ACHN (cell line): ENCODE measurements at regions not wholly inside any gene's neighbourhood (a gene's known extent, or its start where the extent isn't known, plus 50 kb on each side); places are given as distances from the start of the nearest gene placed in this dataset.
A peak's percentile ranks its signal among the peaks of the same experiment; 100 is the strongest.
"Not testable (repeated sequence)": the region's sequence is repeated elsewhere in the genome, so short reads cannot be mapped to it uniquely, and the experiment has no call there.

Experiments
- DNase-seq: peaks from one replicate; pipeline ENCODE4 v3.0.0-alpha.2; 2015
- in situ Hi-C: cut with HindIII; loops from 2 replicates; pipeline ENCODE4 v1.10.0; 2017; ENCODE audit warnings: low sequenced_read_pairs, low pct_ligation_motif_present, low pct_unique_long_range_greater_than_20kb

- in situ Hi-C loops, result no loop called here
These were observed 786.8 kb downstream of the TSN start for GRCh38 chr2:122542236-122542635.

GRCh38 chr2:122542646-122543045 is 787.2 kb downstream of the TSN start:
- in situ Hi-C loops, result no loop called here

More at GRCh38 chr2:122542236-122542635, 786.8 kb downstream of the TSN start:
- no peak for DNase-seq

GRCh38 chr2:122543815-122544214 is 788.4 kb downstream of the TSN start:
- in situ Hi-C loops, result no loop called here

More at GRCh38 chr2:122542646-122543045, 787.2 kb downstream of the TSN start:
- no peak for DNase-seq

GRCh38 chr2:122545821-122546220 is 790.4 kb downstream of the TSN start:
- in situ Hi-C loops, result no loop called here
- DNase-seq, result no peak

More at GRCh38 chr2:122543815-122544214, 788.4 kb downstream of the TSN start:
- no peak for DNase-seq

GRCh38 chr2:122562775-122563174 is 807.3 kb downstream of the TSN start:
- in situ Hi-C loops, result no loop called here
- no peak for DNase-seq

- in situ Hi-C loops, result no loop called here
- no peak for DNase-seq
These were observed 808.3 kb downstream of the TSN start for GRCh38 chr2:122563781-122564180.

GRCh38 chr2:122564843-122565242 is 809.4 kb downstream of the TSN start:
- DNase-seq, result no peak
- in situ Hi-C loops, result no loop called here

- in situ Hi-C loops, result no loop called here
- DNase-seq, result no peak
These were observed 809.9 kb downstream of the TSN start for GRCh38 chr2:122565364-122565763.

- in situ Hi-C loops, result no loop called here
These were observed 815.2 kb downstream of the TSN start for GRCh38 chr2:122570641-122571040.

GRCh38 chr2:122571471-122571870 is 816.0 kb downstream of the TSN start:
- in situ Hi-C loops, DNase-seq: not testable (repeated sequence)

More at GRCh38 chr2:122570641-122571040, 815.2 kb downstream of the TSN start:
- no peak for DNase-seq

- DNase-seq, result no peak
- in situ Hi-C loops, result no loop called here
These were observed 819.6 kb downstream of the TSN start for GRCh38 chr2:122575076-122575475.

GRCh38 chr2:122583159-122583917 is 827.9 kb downstream of the TSN start:
- DNase-seq, result no peak
- in situ Hi-C loops, result no loop called here

- in situ Hi-C loops, result no loop called here
- DNase-seq, result no peak
These were observed 835.1 kb downstream of the TSN start for GRCh38 chr2:122590524-122590923.

- no peak for DNase-seq
- in situ Hi-C loops, result no loop called here
These were observed 839.6 kb downstream of the TSN start for GRCh38 chr2:122595065-122595464.

GRCh38 chr2:122596598-122596997 is 841.1 kb downstream of the TSN start:
- DNase-seq, result no peak
- in situ Hi-C loops, result no loop called here

- no peak for DNase-seq
- in situ Hi-C loops, result no loop called here
These were observed 843.3 kb downstream of the TSN start for GRCh38 chr2:122598784-122599183.

GRCh38 chr2:122610948-122611609 is 855.6 kb downstream of the TSN start:
- no peak for DNase-seq
- in situ Hi-C loops, result no loop called here

GRCh38 chr2:122622934-122623333 is 867.5 kb downstream of the TSN start:
- in situ Hi-C loops, result no loop called here
- DNase-seq, result no peak

- DNase-seq, result peak; percentile 33
- in situ Hi-C loops, result no loop called here
These were observed 871.9 kb downstream of the TSN start for GRCh38 chr2:122627388-122627787.

GRCh38 chr2:122634256-122634655 is 878.8 kb downstream of the TSN start:
- DNase-seq, result peak; percentile 93
- in situ Hi-C loops, result no loop called here
